HFFc6 (cell line): ENCODE measurements at regions not wholly inside any gene's neighbourhood (a gene's known extent, or its start where the extent isn't known, plus 50 kb on each side); places are given as distances from the start of the nearest gene placed in this dataset.
"Not testable (repeated sequence)": the region's sequence is repeated elsewhere in the genome, so short reads cannot be mapped to it uniquely, and the experiment has no call there.

Experiments
- DNase-seq: peaks from one replicate; pipeline ENCODE4 v3.0.0-alpha.2; 2018
- H3K27ac Mint-ChIP-seq: 2 replicates; pipeline ENCODE4 v1.8.0; 2020; ENCODE audit warnings: mild to moderate bottlenecking, mixed read lengths
- H3K27me3 Mint-ChIP-seq: 2 replicates; pipeline ENCODE4 v1.8.0; 2021; ENCODE audit warnings: mild to moderate bottlenecking, moderate library complexity, mixed read lengths; ENCODE audit not compliant: insufficient read depth
- H3K36me3 Mint-ChIP-seq: 2 replicates; pipeline ENCODE4 v1.8.0; 2021; ENCODE audit warnings: low read depth, mixed read lengths
- H3K4me1 Mint-ChIP-seq: 2 replicates; pipeline ENCODE4 v1.8.0; 2020; ENCODE audit warnings: low read depth, mixed read lengths
- H3K4me3 Mint-ChIP-seq: 2 replicates; pipeline ENCODE4 v1.8.0; 2020; ENCODE audit warnings: mild to moderate bottlenecking, moderate library complexity, mixed read lengths
- H3K9me3 Mint-ChIP-seq: 2 replicates; pipeline ENCODE4 v1.8.0; 2020; ENCODE audit warnings: mild to moderate bottlenecking, mixed read lengths
- CTCF ChIP-seq: fragments of 200-600 bp; sonication (generic); IDR thresholded peaks from 2 replicates; pipeline ENCODE4 v1.5.0; 2021; ENCODE audit warnings: antibody characterized with exemption, mild to moderate bottlenecking

GRCh38 chr6:102832021-102832420, 1438.5 kb downstream of the GRIK2 start:
- no peaks in the 10 kb centered on the region for H3K4me1 Mint-ChIP-seq
- H3K9me3 Mint-ChIP-seq = peaks cover 4% of the 10 kb centered on the region; the same call in 1 of the 2 replicates
- H3K4me3 Mint-ChIP-seq = no peak overlapping the region
- H3K27me3 Mint-ChIP-seq = no peaks in the 10 kb centered on the region
- no peak for TF ChIP-seq CTCF
- H3K27ac Mint-ChIP-seq = no peak overlapping the region
- no peaks in the 10 kb centered on the region for H3K36me3 Mint-ChIP-seq
- DNase-seq = no peak

- no peaks in the 10 kb centered on the region for H3K36me3 Mint-ChIP-seq
These were observed 1426.6 kb downstream of the GRIK2 start for GRCh38 chr6:102820098-102820497.

GRCh38 chr6:102815207-102815606, 1421.7 kb downstream of the GRIK2 start:
- Mint-ChIP-seq H3K9me3 (no peaks in the 10 kb centered on the region), H3K4me3 (no peak overlapping the region), H3K36me3 (no peaks in the 10 kb centered on the region; the same call in 1 of the 2 replicates), H3K4me1 (no peaks in the 10 kb centered on the region), H3K27ac (no peak overlapping the region), H3K27me3 (no peaks in the 10 kb centered on the region; the same call in 1 of the 2 replicates)
- DNase-seq = no peak
- TF ChIP-seq CTCF = no peak

More at GRCh38 chr6:102820098-102820497, 1426.6 kb downstream of the GRIK2 start:
- H3K27ac Mint-ChIP-seq = no peak overlapping the region
- H3K4me3 Mint-ChIP-seq = no peak overlapping the region
- no peaks in the 10 kb centered on the region for H3K4me1 Mint-ChIP-seq
- no peaks in the 10 kb centered on the region for H3K9me3 Mint-ChIP-seq
- no peak for DNase-seq
- no peak for TF ChIP-seq CTCF
- no peaks in the 10 kb centered on the region for H3K27me3 Mint-ChIP-seq

- Mint-ChIP-seq H3K9me3 (no peaks in the 10 kb centered on the region), H3K36me3 (no peaks in the 10 kb centered on the region; the same call in 1 of the 2 replicates), H3K4me1 (no peaks in the 10 kb centered on the region), H3K27me3 (no peaks in the 10 kb centered on the region; the same call in 1 of the 2 replicates), H3K4me3 (no peak overlapping the region), H3K27ac (no peak overlapping the region)
- no peak for DNase-seq
- TF ChIP-seq CTCF = no peak
These were observed 1420.2 kb downstream of the GRIK2 start for GRCh38 chr6:102813489-102814275.

GRCh38 chr6:102812242-102812641, 1418.7 kb downstream of the GRIK2 start:
- DNase-seq = no peak
- Mint-ChIP-seq H3K4me1 (no peaks in the 10 kb centered on the region), H3K27ac (no peak overlapping the region), H3K9me3 (no peaks in the 10 kb centered on the region; the same call in 1 of the 2 replicates), H3K4me3 (no peak overlapping the region), H3K36me3 (no peaks in the 10 kb centered on the region; the same call in 1 of the 2 replicates), H3K27me3 (no peaks in the 10 kb centered on the region; the same call in 1 of the 2 replicates)
- no peak for TF ChIP-seq CTCF

- not testable (repeated sequence) for H3K27me3 Mint-ChIP-seq, DNase-seq, H3K27ac Mint-ChIP-seq, H3K9me3 Mint-ChIP-seq, H3K36me3 Mint-ChIP-seq, H3K4me3 Mint-ChIP-seq, H3K4me1 Mint-ChIP-seq
These were observed 1415.5 kb downstream of the GRIK2 start for GRCh38 chr6:102808944-102809505.
